GM21367 (cell line): ENCODE measurements at regions not wholly inside any gene's neighbourhood (a gene's known extent, or its start where the extent isn't known, plus 50 kb on each side); places are given as distances from the start of the nearest gene placed in this dataset.

ENCODE experiments used
- ATAC-seq: cut with Tn5 transposase; IDR thresholded peaks from one replicate; pipeline ENCODE4 v1.9.1; 2021; ENCODE audit not compliant: unreplicated experiment

DNA sequence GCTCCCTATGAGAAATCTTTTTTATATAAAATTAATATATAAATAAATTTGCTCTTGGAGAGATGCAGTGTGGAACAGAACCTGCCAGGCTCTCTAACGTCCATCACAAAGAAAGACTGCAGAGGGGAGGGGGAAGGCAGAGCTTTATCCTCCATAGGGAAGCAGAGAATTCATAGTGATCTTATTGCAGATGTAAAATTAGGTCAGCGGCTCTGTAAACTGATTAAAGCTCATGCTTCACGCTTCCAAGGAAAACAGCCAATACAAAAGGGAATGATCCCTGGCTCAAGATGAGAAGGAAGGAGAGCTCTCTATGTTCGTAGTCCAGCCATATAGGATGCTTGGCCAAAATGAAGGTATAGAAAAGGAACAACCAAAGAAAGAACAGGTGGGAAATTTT is 532.3 kb upstream of the PSMD7 start:
- no peak for ATAC-seq

- no peak for ATAC-seq
Measured at GRCh38 chr16:73756289-73757178, 540.1 kb upstream of the PSMD7 start.

DNA sequence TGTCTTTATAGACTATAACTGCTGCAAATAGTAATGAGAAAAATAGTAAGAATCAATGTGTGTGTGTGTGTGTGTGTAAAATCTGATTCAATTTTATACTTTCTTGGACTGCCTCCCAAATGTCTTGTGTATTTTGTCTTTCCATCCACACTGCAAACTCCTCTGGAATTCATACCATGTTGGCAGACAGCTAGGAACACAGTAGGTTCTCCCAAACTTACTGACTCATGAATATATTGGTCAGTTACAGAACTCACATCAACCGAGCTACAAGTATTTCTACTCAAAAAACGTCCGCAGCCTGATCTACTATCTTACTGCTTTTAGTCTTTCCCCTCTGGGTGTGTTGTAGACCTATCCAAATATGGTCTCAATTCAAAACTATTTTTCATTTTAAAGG is 542.7 kb upstream of the PSMD7 start:
- no peak for ATAC-seq

GRCh38 chr16:73750639-73751038 is 546.0 kb upstream of the PSMD7 start:
- ATAC-seq = no peak

- no peak for ATAC-seq
Measured at GRCh38 chr16:73747328-73747727, 549.3 kb upstream of the PSMD7 start.

DNA sequence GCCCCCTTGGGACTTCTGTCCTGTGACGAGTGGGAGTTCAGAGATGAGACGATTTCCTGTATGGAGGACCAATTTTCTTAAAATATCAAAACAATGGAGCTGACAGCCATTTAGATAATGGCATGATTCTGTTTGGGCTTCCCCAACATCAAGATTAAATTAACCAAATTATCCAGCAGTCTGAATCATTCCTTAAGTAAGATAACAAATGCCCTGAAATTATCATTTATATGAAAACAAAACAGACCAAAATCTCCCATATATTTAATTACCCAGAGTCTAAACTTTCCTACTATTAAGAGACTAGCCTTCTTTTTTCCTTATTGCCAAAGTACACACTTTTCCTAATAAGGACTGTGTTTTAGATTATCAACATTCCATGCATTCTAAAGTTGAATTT is 550.1 kb upstream of the PSMD7 start:
- ATAC-seq = no peak

GRCh38 chr16:73743665-73744496 is 552.7 kb upstream of the PSMD7 start:
- no peak for ATAC-seq

- ATAC-seq = no peak
Measured at GRCh38 chr16:73739049-73739769, 557.4 kb upstream of the PSMD7 start.

GRCh38 chr16:73738266-73738665 is 558.3 kb upstream of the PSMD7 start:
- ATAC-seq = no peak

DNA sequence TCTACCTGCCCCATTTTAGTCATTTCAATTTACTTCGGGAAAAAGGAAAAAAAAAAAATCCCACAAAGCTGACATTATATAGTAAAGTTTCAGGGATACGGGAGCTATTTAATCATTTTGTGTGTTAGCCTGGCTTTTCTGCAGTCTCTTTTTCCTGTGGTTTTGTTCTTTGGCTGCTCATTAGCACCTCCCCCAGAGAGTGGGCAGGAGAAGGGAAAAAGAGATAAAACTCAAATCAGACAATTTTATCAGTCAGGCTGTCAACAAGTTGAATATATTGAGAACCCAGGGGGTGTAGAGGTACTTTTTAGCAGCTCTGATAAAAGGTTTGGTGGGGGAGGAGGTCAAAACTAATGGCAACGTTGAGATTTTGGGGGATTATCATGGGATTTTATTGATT is 559.0 kb upstream of the PSMD7 start:
- no peak for ATAC-seq

- ATAC-seq = no peak
Measured at GRCh38 chr16:73735954-73736353, 560.7 kb upstream of the PSMD7 start.

GRCh38 chr16:73735018-73735417 is 561.6 kb upstream of the PSMD7 start:
- no peak for ATAC-seq

DNA sequence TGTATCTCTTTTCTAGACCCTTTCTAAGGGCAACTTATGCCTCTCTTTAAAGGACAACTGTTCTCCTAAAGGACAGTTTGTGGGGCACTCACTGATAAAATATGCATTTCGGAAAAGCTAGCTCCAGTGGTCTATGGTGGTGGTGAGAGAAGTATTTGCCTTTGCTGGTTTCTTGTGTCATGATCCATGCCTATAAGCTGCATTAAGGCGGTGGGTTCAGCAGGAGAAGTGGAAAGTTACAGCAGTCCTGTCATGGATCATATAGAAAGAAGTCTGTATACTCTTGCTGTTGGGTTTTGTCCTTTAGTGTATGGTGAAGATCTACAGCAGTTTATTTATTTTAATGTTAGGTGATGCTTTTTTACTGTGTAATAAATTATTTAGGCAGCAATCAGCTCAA is 563.9 kb upstream of the PSMD7 start:
- ATAC-seq = no peak

DNA sequence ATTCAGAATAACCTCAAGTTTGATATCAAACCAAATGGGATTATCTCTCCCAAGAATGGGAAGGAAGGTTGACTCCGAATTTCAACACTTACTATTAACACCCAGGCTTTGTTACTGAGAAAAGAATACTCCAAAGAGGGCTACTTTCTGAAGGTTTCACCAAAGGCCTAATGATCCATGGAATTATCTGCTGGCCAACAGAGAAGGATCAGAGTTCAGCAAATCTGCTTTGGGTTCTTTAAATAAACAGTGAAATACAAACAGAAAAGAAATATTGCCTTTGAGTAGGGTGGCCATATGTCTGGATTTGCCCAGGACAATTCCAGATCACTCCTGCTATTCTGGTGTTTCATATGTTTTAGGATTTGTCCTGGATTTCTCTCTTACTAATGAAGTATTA is 564.5 kb upstream of the PSMD7 start:
- ATAC-seq = no peak

DNA sequence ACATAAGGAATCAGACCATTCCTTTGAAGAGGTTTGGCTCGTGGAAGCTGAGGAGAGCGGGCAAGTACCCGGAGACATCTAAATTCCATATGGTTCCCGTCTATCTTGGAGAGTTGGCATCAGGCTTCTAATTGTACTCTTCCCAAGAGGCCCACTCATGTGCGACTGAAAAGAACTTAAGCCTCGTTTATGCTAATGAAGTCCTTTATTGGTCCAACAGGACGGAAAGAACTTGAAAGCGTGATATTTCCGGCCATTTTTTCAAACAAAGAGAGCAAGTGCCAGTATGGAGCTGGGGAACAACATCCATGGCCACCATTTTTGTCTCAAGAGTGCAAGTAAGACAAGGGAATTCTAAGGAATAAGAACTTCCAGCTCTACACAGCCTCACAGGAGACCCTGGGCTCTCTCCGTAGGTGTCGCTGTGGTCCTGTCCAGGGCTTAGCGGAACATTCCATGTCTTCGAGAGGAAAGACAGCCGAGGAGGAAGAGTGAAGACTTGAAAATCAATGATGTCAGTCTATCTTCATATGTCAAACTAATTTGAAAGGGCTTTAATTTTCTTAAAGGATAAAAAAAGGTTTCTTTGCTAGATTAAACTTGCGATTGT is 566.0 kb upstream of the PSMD7 start:
- ATAC-seq = no peak

- ATAC-seq = no peak
Measured at GRCh38 chr16:73725156-73725555, 571.5 kb upstream of the PSMD7 start.

DNA sequence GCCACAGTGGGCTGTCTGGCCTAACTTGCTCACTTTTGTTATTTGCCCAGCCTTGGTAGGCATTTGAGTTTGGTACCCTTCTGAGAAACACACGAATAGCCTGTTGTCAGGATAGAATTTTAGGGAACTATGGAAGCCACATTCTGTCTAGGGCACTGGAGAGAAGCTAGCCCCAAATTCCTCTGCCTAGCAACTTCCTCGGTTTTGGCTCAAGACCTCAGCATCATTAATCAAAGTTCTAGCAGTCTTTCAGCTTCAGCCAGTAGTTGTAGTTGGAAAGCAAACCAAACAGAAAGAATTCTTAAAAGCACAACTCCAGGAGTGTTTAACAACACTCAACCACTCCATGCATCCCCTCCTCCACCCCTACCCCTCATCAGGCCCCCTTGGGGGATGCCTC is 572.1 kb upstream of the PSMD7 start:
- no peak for ATAC-seq

DNA sequence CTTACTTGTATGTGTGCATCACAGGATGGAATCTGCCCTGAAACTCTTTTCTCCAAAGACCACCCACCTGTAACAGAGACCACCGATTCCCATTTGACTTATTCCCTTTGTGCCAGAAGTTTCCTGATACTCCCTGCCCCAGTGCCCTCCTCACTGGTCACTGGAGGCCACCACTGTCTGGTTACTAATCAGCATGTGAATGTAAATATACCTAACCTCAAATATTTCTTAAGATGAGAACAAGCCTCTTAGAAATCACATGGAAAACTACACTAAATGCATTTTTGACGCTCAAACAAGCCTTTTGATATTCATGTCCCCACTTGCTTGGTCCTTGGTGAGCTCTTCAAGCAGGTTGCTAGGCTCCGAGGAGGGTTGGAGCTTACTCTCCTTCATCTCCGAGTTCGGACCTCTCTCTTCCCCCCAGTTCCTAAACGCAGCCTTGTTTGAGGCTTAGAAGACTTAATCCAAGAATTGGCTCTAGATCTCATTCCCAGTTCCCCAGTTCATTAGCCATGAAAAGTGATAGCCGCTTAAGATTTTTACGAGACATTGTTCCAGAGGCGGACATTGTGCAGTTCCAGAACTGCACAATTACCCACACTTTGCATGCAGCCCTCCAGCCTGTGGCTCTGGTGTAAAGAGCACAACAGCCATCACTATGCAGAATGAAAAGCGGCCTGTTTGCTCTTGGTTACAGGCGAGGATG is 579.2 kb upstream of the PSMD7 start:
- no peak for ATAC-seq

GRCh38 chr16:73714976-73715375 is 581.6 kb upstream of the PSMD7 start:
- no peak for ATAC-seq

GRCh38 chr16:73713778-73714495 is 582.7 kb upstream of the PSMD7 start:
- ATAC-seq = no peak
